Fibroblast of skin of right biceps (primary cell): ENCODE measurements at regions not wholly inside any gene's neighbourhood (a gene's known extent, or its start where the extent isn't known, plus 50 kb on each side); places are given as distances from the start of the nearest gene placed in this dataset.

Source experiments
- DNase-seq: peaks from one replicate; pipeline ENCODE4 v3.0.0-alpha.2; 2013

GRCh38 chr9:89798547-89799120 is 193.8 kb downstream of the GADD45G start:
- DNase-seq = no peak

- DNase-seq = no peak
These were observed 194.4 kb downstream of the GADD45G start for GRCh38 chr9:89799221-89799620.

GRCh38 chr9:89799766-89800165 is 195.0 kb downstream of the GADD45G start:
- no peak for DNase-seq

- no peak for DNase-seq
These were observed 196.5 kb downstream of the GADD45G start for GRCh38 chr9:89801341-89801740.

GRCh38 chr9:89801742-89802670 is 197.2 kb downstream of the GADD45G start:
- DNase-seq = no peak

- peak; percentile 72 for DNase-seq
These were observed 198.1 kb downstream of the GADD45G start for GRCh38 chr9:89802781-89803355.

- no peak for DNase-seq
These were observed 198.6 kb downstream of the GADD45G start for GRCh38 chr9:89803403-89803802.

- DNase-seq = no peak
These were observed 200.1 kb downstream of the GADD45G start for GRCh38 chr9:89804766-89805531.

- DNase-seq = peak; percentile 20
These were observed 200.9 kb downstream of the GADD45G start for GRCh38 chr9:89805571-89806292.

GRCh38 chr9:89806371-89807100 is 201.7 kb downstream of the GADD45G start:
- DNase-seq = peak; percentile 87

- no peak for DNase-seq
These were observed 202.2 kb downstream of the GADD45G start for GRCh38 chr9:89807101-89807395.

- DNase-seq = no peak
These were observed 202.9 kb downstream of the GADD45G start for GRCh38 chr9:89807682-89808075.

GRCh38 chr9:89808076-89808755 is 203.4 kb downstream of the GADD45G start:
- no peak for DNase-seq

GRCh38 chr9:89808756-89809181 is 204.0 kb downstream of the GADD45G start:
- peak; percentile 80 for DNase-seq

- DNase-seq = peak; percentile 66
These were observed 205.6 kb downstream of the GADD45G start for GRCh38 chr9:89810431-89810830.

- DNase-seq = no peak
These were observed 206.5 kb downstream of the GADD45G start for GRCh38 chr9:89811356-89811755.

GRCh38 chr9:89811886-89812450 is 207.2 kb downstream of the GADD45G start:
- DNase-seq = no peak

- no peak for DNase-seq
These were observed 207.9 kb downstream of the GADD45G start for GRCh38 chr9:89812556-89813181.

GRCh38 chr9:89813482-89813881 is 208.7 kb downstream of the GADD45G start:
- no peak for DNase-seq

GRCh38 chr9:89814340-89815040 is 209.7 kb downstream of the GADD45G start:
- peak; percentile 78 for DNase-seq
